GM21515 (cell line): ENCODE measurements at regions not wholly inside any gene's neighbourhood (a gene's known extent, or its start where the extent isn't known, plus 50 kb on each side); places are given as distances from the start of the nearest gene placed in this dataset.
"Not testable (repeated sequence)": the region's sequence is repeated elsewhere in the genome, so short reads cannot be mapped to it uniquely, and the experiment has no call there.

Experiments used
- ATAC-seq: cut with Tn5 transposase; IDR thresholded peaks from one replicate; pipeline ENCODE4 v1.9.1; 2021; ENCODE audit not compliant: unreplicated experiment

DNA sequence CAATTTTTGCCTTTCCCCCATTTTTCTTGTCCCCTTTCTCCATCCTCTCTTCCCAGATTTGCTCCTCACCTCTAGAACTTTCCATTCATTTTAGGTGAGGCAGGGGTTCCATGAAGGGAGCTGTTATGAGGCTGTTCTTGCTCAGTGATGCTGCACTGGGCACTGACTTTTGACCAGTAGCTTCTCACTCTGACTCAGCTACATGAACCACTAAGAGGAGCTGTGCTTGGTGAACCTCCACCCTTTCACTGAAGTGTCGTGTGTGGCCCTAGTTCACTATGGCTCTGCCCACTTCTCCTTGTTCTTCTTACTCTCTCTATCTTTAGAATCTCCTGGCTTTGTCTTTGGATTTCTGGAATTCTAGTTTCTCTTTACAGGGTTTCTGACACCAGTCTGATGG, 73.4 kb upstream of the ADRA1D start:
- ATAC-seq = no peak

DNA sequence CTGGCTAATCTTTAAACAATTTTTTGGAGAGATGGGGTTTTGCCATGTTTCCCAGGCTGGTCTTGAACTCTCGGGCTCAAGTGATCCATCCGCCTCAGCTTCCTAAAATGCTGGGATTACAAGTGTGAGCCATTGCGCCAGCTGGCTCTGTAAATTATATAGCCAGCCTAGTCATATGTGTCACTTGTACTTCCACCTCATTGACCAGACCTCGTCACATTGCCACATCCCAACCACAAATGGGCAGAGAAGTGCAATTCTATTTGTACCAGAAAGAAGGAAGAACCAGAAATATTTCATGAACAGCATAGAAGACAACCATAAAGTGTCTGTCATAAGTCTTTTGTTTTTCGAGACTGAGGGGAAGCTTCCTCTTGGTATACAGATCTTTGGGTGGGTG, 71.2 kb upstream of the ADRA1D start:
- ATAC-seq = no peak

DNA sequence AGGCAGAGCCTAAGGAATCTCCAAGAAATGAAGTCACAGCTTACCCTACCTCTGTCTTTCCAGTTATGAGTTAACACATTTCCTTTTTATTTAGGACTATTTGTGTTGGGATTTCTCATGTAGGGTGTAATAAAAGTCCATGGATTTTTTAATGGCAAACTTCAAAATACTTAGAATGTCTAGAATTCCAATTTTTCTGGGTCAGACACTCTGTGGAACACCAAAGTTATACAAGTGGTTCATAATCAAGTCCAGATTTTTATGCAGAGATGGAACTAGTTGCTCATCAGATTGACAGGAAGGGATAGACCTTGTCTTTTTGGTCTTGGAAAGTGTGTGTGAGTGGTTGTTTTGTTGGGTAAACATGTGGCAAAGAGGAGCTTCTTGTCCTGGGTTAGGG, 69.8 kb upstream of the ADRA1D start:
- ATAC-seq = no peak

- ATAC-seq = not testable (repeated sequence)
Observed at GRCh38 chr20:4310616-4311015, 61.5 kb upstream of the ADRA1D start.

GRCh38 chr20:4306206-4306605, 57.1 kb upstream of the ADRA1D start:
- no peak for ATAC-seq

- no peak for ATAC-seq
Observed at GRCh38 chr20:4305091-4305490, 56.0 kb upstream of the ADRA1D start.

- no peak for ATAC-seq
Observed at GRCh38 chr20:4304601-4305000, 55.5 kb upstream of the ADRA1D start.

DNA sequence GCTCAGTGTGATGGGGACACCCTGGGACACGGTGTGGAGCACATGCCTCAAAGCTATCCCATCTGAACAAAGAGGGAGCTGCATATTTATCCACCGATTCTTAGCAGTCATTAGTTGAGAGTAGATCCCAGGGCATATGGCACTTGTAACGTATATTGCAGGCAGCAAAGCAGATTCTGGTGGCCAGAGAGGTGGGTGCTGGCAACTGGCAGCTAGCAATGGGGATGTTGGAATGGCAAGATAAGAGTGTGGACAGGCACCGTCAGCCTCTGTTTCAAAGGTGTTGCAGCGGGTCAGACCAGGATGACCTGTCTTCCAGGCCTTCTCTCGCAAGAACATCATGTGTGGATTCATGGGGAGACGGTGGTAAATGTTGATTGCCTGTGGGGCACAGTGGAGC, 54.0 kb upstream of the ADRA1D start:
- no peak for ATAC-seq

GRCh38 chr20:4300921-4301320, 51.8 kb upstream of the ADRA1D start:
- no peak for ATAC-seq

GRCh38 chr20:4300401-4300800, 51.3 kb upstream of the ADRA1D start:
- ATAC-seq = no peak

- no peak for ATAC-seq
Observed at GRCh38 chr20:4299773-4300172, 50.7 kb upstream of the ADRA1D start.

- ATAC-seq = no peak
Observed at GRCh38 chr20:4299216-4299615, 50.1 kb upstream of the ADRA1D start.
